Neural crest cell (in vitro differentiated cells): ENCODE measurements at regions not wholly inside any gene's neighbourhood (a gene's known extent, or its start where the extent isn't known, plus 50 kb on each side); places are given as distances from the start of the nearest gene placed in this dataset.

Experiments used
- DNase-seq: peaks from one replicate; pipeline ENCODE4 v3.0.0; 2021; ENCODE audit warnings: low read depth, mixed read lengths, low spot score
- H3K27ac Mint-ChIP-seq: one replicate; pipeline ENCODE4 v1.8.0; 2021; ENCODE audit warnings: mild to moderate bottlenecking, mixed read lengths; ENCODE audit not compliant: unreplicated experiment
- H3K27me3 Mint-ChIP-seq: 2 replicates; pipeline ENCODE4 v1.8.0; 2021; ENCODE audit warnings: low read depth, mild to moderate bottlenecking, mixed read lengths
- H3K36me3 Mint-ChIP-seq: 2 replicates; pipeline ENCODE4 v1.8.0; 2021; ENCODE audit warnings: low read depth, mild to moderate bottlenecking, mixed read lengths
- H3K4me1 Mint-ChIP-seq: 2 replicates; pipeline ENCODE4 v1.8.0; 2021; ENCODE audit warnings: mixed read lengths
- H3K4me3 Mint-ChIP-seq: one replicate; pipeline ENCODE4 v1.8.0; 2021; ENCODE audit warnings: mild to moderate bottlenecking, mixed read lengths
- H3K9me3 Mint-ChIP-seq: 2 replicates; pipeline ENCODE4 v1.8.0; 2021; ENCODE audit warnings: mixed read lengths
- CTCF ChIP-seq: fragments of 200-600 bp; sonication (generic); conservative IDR thresholded peaks from 2 replicates; pipeline ENCODE4 v1.5.0; 2021; ENCODE audit warnings: antibody characterized with exemption, mild to moderate bottlenecking

GRCh38 chr18:45254709-45255082 lies 360.6 kb upstream of the SLC14A2 start:
- peaks cover 22% of the 10 kb centered on the region for H3K4me1 Mint-ChIP-seq
- no peak overlapping the region for H3K4me3 Mint-ChIP-seq
- no peaks in the 10 kb centered on the region for H3K9me3 Mint-ChIP-seq
- no peaks in the 10 kb centered on the region for H3K27me3 Mint-ChIP-seq
- H3K36me3 Mint-ChIP-seq = no peaks in the 10 kb centered on the region
- H3K27ac Mint-ChIP-seq = peak overlapping the region; percentile 65
- no peak for DNase-seq
- TF ChIP-seq CTCF = no peak

GRCh38 chr18:45255197-45255890 lies 359.9 kb upstream of the SLC14A2 start:
- DNase-seq = no peak
- Mint-ChIP-seq H3K9me3 (no peaks in the 10 kb centered on the region), H3K36me3 (no peaks in the 10 kb centered on the region), H3K27me3 (no peaks in the 10 kb centered on the region), H3K4me1 (peaks cover 19% of the 10 kb centered on the region), H3K4me3 (no peak overlapping the region), H3K27ac (peak overlapping the region; percentile 65)
- no peak for TF ChIP-seq CTCF

GRCh38 chr18:45260125-45260524 lies 355.2 kb upstream of the SLC14A2 start:
- DNase-seq = no peak
- no peak for TF ChIP-seq CTCF
- no peak overlapping the region for H3K4me3 Mint-ChIP-seq
- H3K27me3 Mint-ChIP-seq = no peaks in the 10 kb centered on the region
- H3K4me1 Mint-ChIP-seq = peaks cover 9% of the 10 kb centered on the region
- no peaks in the 10 kb centered on the region for H3K9me3 Mint-ChIP-seq
- H3K36me3 Mint-ChIP-seq = no peaks in the 10 kb centered on the region
- no peak overlapping the region for H3K27ac Mint-ChIP-seq

- Mint-ChIP-seq H3K9me3 (peaks cover 3% of the 10 kb centered on the region), H3K36me3 (no peaks in the 10 kb centered on the region), H3K4me1 (no peaks in the 10 kb centered on the region), H3K27me3 (no peaks in the 10 kb centered on the region), H3K27ac (no peak overlapping the region), H3K4me3 (no peak overlapping the region)
- no peak for DNase-seq
- TF ChIP-seq CTCF = no peak
Measured at GRCh38 chr18:45266023-45266422, 349.3 kb upstream of the SLC14A2 start.

- no peak for TF ChIP-seq CTCF
- Mint-ChIP-seq H3K9me3 (peaks cover 8% of the 10 kb centered on the region), H3K27ac (no peak overlapping the region), H3K4me3 (no peak overlapping the region), H3K36me3 (no peaks in the 10 kb centered on the region), H3K27me3 (no peaks in the 10 kb centered on the region), H3K4me1 (no peaks in the 10 kb centered on the region)
- DNase-seq = no peak
Measured at GRCh38 chr18:45267622-45268021, 347.7 kb upstream of the SLC14A2 start.

GRCh38 chr18:45268583-45268982 lies 346.7 kb upstream of the SLC14A2 start:
- no peak overlapping the region for H3K4me3 Mint-ChIP-seq
- H3K27me3 Mint-ChIP-seq = no peaks in the 10 kb centered on the region
- H3K4me1 Mint-ChIP-seq = no peaks in the 10 kb centered on the region
- no peak for DNase-seq
- peaks cover 13% of the 10 kb centered on the region for H3K9me3 Mint-ChIP-seq
- no peak for TF ChIP-seq CTCF
- peaks cover 3% of the 10 kb centered on the region for H3K36me3 Mint-ChIP-seq
- H3K27ac Mint-ChIP-seq = peak overlapping the region; percentile 90
